Thyroid gland (tissue), 4 donors: ENCODE measurements at regions not wholly inside any gene's neighbourhood (a gene's known extent, or its start where the extent isn't known, plus 50 kb on each side); places are given as distances from the start of the nearest gene placed in this dataset.

Source experiments
- DNase-seq, 2 donors: peaks; one replicate each; pipeline ENCODE4 v3.0.0-alpha.2; 2019
- H3K27ac ChIP-seq, 3 donors: fragments of 200-600 bp; sonication (generic); 1 replicate in 2 of 3; 2 replicates in 1 of 3; pipeline ENCODE4 v1.5.1; 2016 to 2019; ENCODE audit warnings: mild to moderate bottlenecking in 1 of 3, moderate library complexity in 1 of 3
- H3K27me3 ChIP-seq: fragments of 200-600 bp; sonication (generic); one replicate; pipeline ENCODE4 v1.5.1; 2019
- H3K36me3 ChIP-seq, 2 donors: fragments of 200-600 bp; sonication (generic); one replicate each; pipeline ENCODE4 v1.5.1; 2016 to 2019
- H3K4me1 ChIP-seq, 2 donors: fragments of 200-600 bp; sonication (generic); one replicate each; pipeline ENCODE4 v1.5.1; 2017 to 2019
- H3K4me3 ChIP-seq, 3 donors: fragments of 200-600 bp; sonication (generic); replicated peaks in 1 of 3; 1 replicate in 2 of 3; 2 replicates in 1 of 3; pipeline ENCODE4 v1.5.1; 2016; ENCODE audit warnings: mild to moderate bottlenecking in 1 of 3
- H3K9me3 ChIP-seq: fragments of 200-600 bp; sonication (generic); one replicate; pipeline ENCODE4 v1.5.1; 2017
- CTCF ChIP-seq, 6 experiments: fragments of 200-600 bp in 3 of 6; fragments of 450-650 bp in 3 of 6; sonication (generic) in 3 of 6; IDR thresholded peaks; one replicate each; pipeline ENCODE4 v1.5.1; 2016 to 2019; ENCODE audit warnings: antibody characterized with exemption in 6 of 6, mild to moderate bottlenecking in 2 of 6, inconsistent platforms in 1 of 6, moderate library complexity in 1 of 6
- POLR2A ChIP-seq, 2 donors: fragments of 450-650 bp; IDR thresholded peaks; one replicate each; pipeline ENCODE4 v1.6.1; 2017; ENCODE audit warnings: antibody characterized with exemption in 2 of 2, mild to moderate bottlenecking in 2 of 2, moderate library complexity in 1 of 2
- WGBS, 2 donors: methylation state at CpG; one replicate each; pipeline ENCODE4 v1.1.5; 2017; 5-methylcytosine and 5-hydroxymethylcytosine counted together
- intact Hi-C: fragments of 100-400 bp; cut with DNase I; formaldehyde crosslinking; loops from one replicate; pipeline ENCODE4 v1.15.1; 2023

GRCh38 chr10:130542761-130543160 lies 406.6 kb downstream of the GLRX3 start:
- no peaks in the 10 kb centered on the region for H3K4me1 ChIP-seq
- no peaks in the 10 kb centered on the region for H3K27me3 ChIP-seq
- DNase-seq = no peak
- H3K4me3 ChIP-seq = no peak overlapping the region
- no peaks in the 10 kb centered on the region for H3K36me3 ChIP-seq
- H3K9me3 ChIP-seq = no peaks in the 10 kb centered on the region
- WGBS, 2 donors = 82 to 84% methylated on average over 10 of the region's 10 CpGs
- TF ChIP-seq CTCF (IDR thresholded peaks at IDR 0.05) (no peak), POLR2A (IDR thresholded peaks at IDR 0.05) (no peak)
- intact Hi-C loops = no loop called here
- H3K27ac ChIP-seq = no peak overlapping the region

- 47 to 81% methylated on average over 3 to 6 of the region's 7 CpGs for WGBS, 2 donors
- Histone ChIP-seq H3K9me3 (no peaks in the 10 kb centered on the region), H3K36me3 (no peaks in the 10 kb centered on the region), H3K4me1 (no peaks in the 10 kb centered on the region), H3K27ac (no peak overlapping the region), H3K27me3 (no peaks in the 10 kb centered on the region), H3K4me3 (no peak overlapping the region)
- intact Hi-C loops = no loop called here
- DNase-seq = no peak
- TF ChIP-seq CTCF (IDR thresholded peaks at IDR 0.05) (no peak), POLR2A (IDR thresholded peaks at IDR 0.05) (no peak)
Observed at GRCh38 chr10:130543794-130544193, 407.6 kb downstream of the GLRX3 start.

- DNase-seq = no peak
- Histone ChIP-seq H3K9me3 (no peaks in the 10 kb centered on the region), H3K4me3 (no peak overlapping the region), H3K36me3 (no peaks in the 10 kb centered on the region), H3K27ac (no peak overlapping the region), H3K4me1 (no peaks in the 10 kb centered on the region), H3K27me3 (no peaks in the 10 kb centered on the region)
- WGBS, 2 donors = 50 to 51% methylated on average over 5 to 6 of the region's 6 CpGs
- no peak for TF ChIP-seq CTCF (IDR thresholded peaks at IDR 0.05)
- TF ChIP-seq POLR2A (IDR thresholded peaks at IDR 0.05) = no peak
- intact Hi-C loops = no loop called here
Observed at GRCh38 chr10:130545122-130545521, 408.9 kb downstream of the GLRX3 start.

GRCh38 chr10:130545697-130546096 lies 409.5 kb downstream of the GLRX3 start:
- Histone ChIP-seq H3K27ac (no peak overlapping the region), H3K9me3 (no peaks in the 10 kb centered on the region), H3K4me1 (no peaks in the 10 kb centered on the region), H3K36me3 (no peaks in the 10 kb centered on the region), H3K4me3 (no peak overlapping the region), H3K27me3 (no peaks in the 10 kb centered on the region)
- TF ChIP-seq POLR2A (IDR thresholded peaks at IDR 0.05) (no peak), CTCF (IDR thresholded peaks at IDR 0.05) (no peak)
- intact Hi-C loops = no loop called here
- no peak for DNase-seq
- 62 to 63% methylated on average over 8 of the region's 8 CpGs for WGBS, 2 donors

- TF ChIP-seq POLR2A (IDR thresholded peaks at IDR 0.05) = no peak
- TF ChIP-seq CTCF (IDR thresholded peaks at IDR 0.05) = no peak
Observed at GRCh38 chr10:130546841-130547240, 410.6 kb downstream of the GLRX3 start.

More at GRCh38 chr10:130546841-130547240, 410.6 kb downstream of the GLRX3 start:
- H3K27ac ChIP-seq = no peak overlapping the region
- no peaks in the 10 kb centered on the region for H3K36me3 ChIP-seq
- H3K27me3 ChIP-seq = no peaks in the 10 kb centered on the region
- no peak for DNase-seq
- WGBS, 2 donors = 84 to 92% methylated on average over 7 of the region's 7 CpGs
- intact Hi-C loops = no loop called here
- no peaks in the 10 kb centered on the region for H3K4me1 ChIP-seq
- no peak overlapping the region for H3K4me3 ChIP-seq
- no peaks in the 10 kb centered on the region for H3K9me3 ChIP-seq
